ENCODE measurements at regions not wholly inside any gene's neighbourhood (a gene's known extent, or its start where the extent isn't known, plus 50 kb on each side); places are given as distances from the start of the nearest gene placed in this dataset.

DNA sequence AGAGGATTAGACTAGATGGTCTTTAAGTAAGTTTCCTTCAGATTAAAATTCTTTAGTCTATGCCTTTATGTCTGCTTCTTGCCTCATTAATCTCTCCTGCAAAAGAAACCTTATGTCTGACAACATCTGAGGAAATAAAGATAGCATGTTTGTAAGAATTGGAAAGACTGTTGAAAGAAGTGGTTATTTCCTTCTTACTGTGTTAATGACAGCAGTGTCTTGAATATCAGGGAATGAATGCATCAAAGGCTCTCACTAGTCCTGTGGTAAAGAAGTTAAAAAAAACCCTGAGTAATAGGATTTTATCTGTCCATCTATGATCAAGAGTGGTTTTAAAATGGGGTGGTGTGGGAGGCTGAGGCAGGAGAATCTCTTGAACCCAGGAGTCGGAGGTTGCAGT is 302.0 kb downstream of the PRL start:
- TF ChIP-seq POLR2AphosphoS5 (IDR thresholded peaks at IDR 0.05) (no peak), CTCF (IDR thresholded peaks at IDR 0.05) (no peak)

Data from suprapubic skin (tissue), 3 donors.